ENCODE measurements at regions not wholly inside any gene's neighbourhood (a gene's known extent, or its start where the extent isn't known, plus 50 kb on each side); places are given as distances from the start of the nearest gene placed in this dataset.
A peak's percentile ranks its signal among the peaks of the same experiment; 100 is the strongest.
"Not testable (repeated sequence)": the region's sequence is repeated elsewhere in the genome, so short reads cannot be mapped to it uniquely, and the experiment has no call there.

- FAIRE-seq; DNase-seq (ENCODE audit: extremely low read depth in 1 of 4, low spot score in 3 of 4); BruUV-seq (replicated peaks): not testable (repeated sequence)
Measured at GRCh38 chr9:63781817-63782439, 1503.1 kb downstream of the FOXD4L5 start.

GRCh38 chr9:63781390-63781789 lies 1503.6 kb downstream of the FOXD4L5 start:
- H3K4me1 ChIP-seq (replicated peaks in 1 of 2; ENCODE audit: control insufficient read depth in 2 of 2, insufficient read depth in 2 of 2, low read length in 2 of 2); BruUV-seq (replicated peaks); H3K9me1 ChIP-seq (ENCODE audit: control insufficient read depth, insufficient read depth, low read length); H3K27me3 ChIP-seq (ENCODE audit: control insufficient read depth in 2 of 2, insufficient read depth in 2 of 2, low read length in 2 of 2); H3K9me3 ChIP-seq (replicated peaks; ENCODE audit: control insufficient read depth, insufficient read depth, low read depth, low read length); FAIRE-seq; H3K4me3 ChIP-seq; H3K27ac ChIP-seq (ENCODE audit: extremely low read depth, low read depth, low read length); CTCF ChIA-PET (ENCODE audit: low intra/inter-chr PET ratio); H3K79me2 ChIP-seq (ENCODE audit: control insufficient read depth, insufficient read depth, low read length); H4K20me1 ChIP-seq (replicated peaks; ENCODE audit: control insufficient read depth, insufficient read depth, low read length); H3K9ac ChIP-seq (ENCODE audit: insufficient read depth in 1 of 2, low read depth in 2 of 2, low read length in 2 of 2); intact Hi-C loops (cut with micrococcal nuclease); H3K4me2 ChIP-seq (ENCODE audit: insufficient read depth, low read length); DNase-seq (ENCODE audit: extremely low read depth in 1 of 4, low spot score in 3 of 4); POLR2A ChIA-PET; H2AFZ ChIP-seq (ENCODE audit: low read depth, low read length); in situ Hi-C loops (cut with MboI); H3K36me3 ChIP-seq (ENCODE audit: control insufficient read depth, insufficient read depth, low read length): not testable (repeated sequence)
- ATAC-seq: peak; percentile 61; the same call in 2 of the 3 replicates
- TF ChIP-seq NRF1 (conservative IDR thresholded peaks at IDR 0.05 in 1 of 2, IDR thresholded peaks at IDR 0.05 in 1 of 2): peak; percentile 25 to 33; a peak in 2 of 4 replicates
- WGBS (ENCODE audit: insufficient coverage, low coverage, missing lambda C conversion rate): 3% methylated on average over 19 of the region's 35 CpGs

More at GRCh38 chr9:63781817-63782439, 1503.1 kb downstream of the FOXD4L5 start:
- intact Hi-C loops (cut with micrococcal nuclease); H3K9me3 ChIP-seq (replicated peaks; ENCODE audit: control insufficient read depth, insufficient read depth, low read depth, low read length); H3K9me1 ChIP-seq (ENCODE audit: control insufficient read depth, insufficient read depth, low read length); H3K36me3 ChIP-seq (ENCODE audit: control insufficient read depth, insufficient read depth, low read length); H3K27me3 ChIP-seq (ENCODE audit: control insufficient read depth in 2 of 2, insufficient read depth in 2 of 2, low read length in 2 of 2); in situ Hi-C loops (cut with MboI); H3K9ac ChIP-seq (ENCODE audit: insufficient read depth in 1 of 2, low read depth in 2 of 2, low read length in 2 of 2); H4K20me1 ChIP-seq (replicated peaks; ENCODE audit: control insufficient read depth, insufficient read depth, low read length); H3K27ac ChIP-seq (ENCODE audit: extremely low read depth, low read depth, low read length); H3K79me2 ChIP-seq (ENCODE audit: control insufficient read depth, insufficient read depth, low read length); CTCF ChIA-PET (ENCODE audit: low intra/inter-chr PET ratio); H3K4me3 ChIP-seq; ATAC-seq; H3K4me1 ChIP-seq (replicated peaks in 1 of 2; ENCODE audit: control insufficient read depth in 2 of 2, insufficient read depth in 2 of 2, low read length in 2 of 2); H3K4me2 ChIP-seq (ENCODE audit: insufficient read depth, low read length); H2AFZ ChIP-seq (ENCODE audit: low read depth, low read length); POLR2A ChIA-PET: not testable (repeated sequence)
- TF ChIP-seq NRF1 (conservative IDR thresholded peaks at IDR 0.05 in 1 of 2, IDR thresholded peaks at IDR 0.05 in 1 of 2): 0 out of 4 replicates have a peak, but pooled peaks of 1 of the 2 experiments have one; percentile 1
- 3% methylated on average over 7 of the region's 33 CpGs for WGBS (ENCODE audit: insufficient coverage, low coverage, missing lambda C conversion rate)

- ATAC-seq; H3K9me1 ChIP-seq (ENCODE audit: control insufficient read depth, insufficient read depth, low read length); H4K20me1 ChIP-seq (replicated peaks; ENCODE audit: control insufficient read depth, insufficient read depth, low read length); H3K4me2 ChIP-seq (ENCODE audit: insufficient read depth, low read length); intact Hi-C loops (cut with micrococcal nuclease); H2AFZ ChIP-seq (ENCODE audit: low read depth, low read length); H3K27me3 ChIP-seq (ENCODE audit: control insufficient read depth in 2 of 2, insufficient read depth in 2 of 2, low read length in 2 of 2); H3K4me1 ChIP-seq (replicated peaks in 1 of 2; ENCODE audit: control insufficient read depth in 2 of 2, insufficient read depth in 2 of 2, low read length in 2 of 2); H3K36me3 ChIP-seq (ENCODE audit: control insufficient read depth, insufficient read depth, low read length); POLR2A ChIA-PET; H3K9ac ChIP-seq (ENCODE audit: insufficient read depth in 1 of 2, low read depth in 2 of 2, low read length in 2 of 2); BruUV-seq (replicated peaks); H3K27ac ChIP-seq (ENCODE audit: extremely low read depth, low read depth, low read length); CTCF ChIA-PET (ENCODE audit: low intra/inter-chr PET ratio); H3K79me2 ChIP-seq (ENCODE audit: control insufficient read depth, insufficient read depth, low read length); DNase-seq (ENCODE audit: extremely low read depth in 1 of 4, low spot score in 3 of 4); H3K9me3 ChIP-seq (replicated peaks; ENCODE audit: control insufficient read depth, insufficient read depth, low read depth, low read length); FAIRE-seq; H3K4me3 ChIP-seq: not testable (repeated sequence)
- in situ Hi-C loops (cut with MboI): loop anchor here (10.0 kb wide), 1 partner anchor 931 kb away; no protein-coding TSS in a partner anchor
- no CpG with 5 or more reads among the region's 7 CpGs for WGBS (ENCODE audit: insufficient coverage, low coverage, missing lambda C conversion rate)
Measured at GRCh38 chr9:63776220-63776619, 1508.8 kb downstream of the FOXD4L5 start.

GRCh38 chr9:63775092-63775426 lies 1510.0 kb downstream of the FOXD4L5 start:
- H3K9me1 ChIP-seq (ENCODE audit: control insufficient read depth, insufficient read depth, low read length); H3K4me2 ChIP-seq (ENCODE audit: insufficient read depth, low read length); CTCF ChIA-PET (ENCODE audit: low intra/inter-chr PET ratio); POLR2A ChIA-PET; H3K9ac ChIP-seq (ENCODE audit: insufficient read depth in 1 of 2, low read depth in 2 of 2, low read length in 2 of 2); H3K79me2 ChIP-seq (ENCODE audit: control insufficient read depth, insufficient read depth, low read length); intact Hi-C loops (cut with micrococcal nuclease); DNase-seq (ENCODE audit: extremely low read depth in 1 of 4, low spot score in 3 of 4); H2AFZ ChIP-seq (ENCODE audit: low read depth, low read length); H3K4me1 ChIP-seq (replicated peaks in 1 of 2; ENCODE audit: control insufficient read depth in 2 of 2, insufficient read depth in 2 of 2, low read length in 2 of 2); ATAC-seq; H3K27ac ChIP-seq (ENCODE audit: extremely low read depth, low read depth, low read length); H3K9me3 ChIP-seq (replicated peaks; ENCODE audit: control insufficient read depth, insufficient read depth, low read depth, low read length); H4K20me1 ChIP-seq (replicated peaks; ENCODE audit: control insufficient read depth, insufficient read depth, low read length); BruUV-seq (replicated peaks); H3K27me3 ChIP-seq (ENCODE audit: control insufficient read depth in 2 of 2, insufficient read depth in 2 of 2, low read length in 2 of 2); H3K4me3 ChIP-seq; FAIRE-seq; H3K36me3 ChIP-seq (ENCODE audit: control insufficient read depth, insufficient read depth, low read length): not testable (repeated sequence)
- 3% methylated on average over 5 of the region's 14 CpGs for WGBS (ENCODE audit: insufficient coverage, low coverage, missing lambda C conversion rate)
- in situ Hi-C loops (cut with MboI): loop anchor here (10.0 kb wide), 1 partner anchor 930 kb away; no protein-coding TSS in a partner anchor
